GM18909 (cell line): ENCODE measurements at regions not wholly inside any gene's neighbourhood (a gene's known extent, or its start where the extent isn't known, plus 50 kb on each side); places are given as distances from the start of the nearest gene placed in this dataset.

Source experiments
- ATAC-seq: cut with Tn5 transposase; IDR thresholded peaks from one replicate; pipeline ENCODE4 v1.9.1; 2021; ENCODE audit warnings: mild to moderate bottlenecking; ENCODE audit not compliant: unreplicated experiment, poor library complexity

GRCh38 chr3:56851966-56852884, 50.5 kb upstream of the ARHGEF3 start:
- no peak for ATAC-seq
